RWPE1 (cell line): ENCODE measurements at regions not wholly inside any gene's neighbourhood (a gene's known extent, or its start where the extent isn't known, plus 50 kb on each side); places are given as distances from the start of the nearest gene placed in this dataset.
"Not testable (repeated sequence)": the region's sequence is repeated elsewhere in the genome, so short reads cannot be mapped to it uniquely, and the experiment has no call there.

Source experiments
- CTCF ChIA-PET: fragments of 350-600 bp; sonication (Branson Sonifier 250); formaldehyde crosslinking; extraction: SDS; loops from one replicate; lab custom pipeline; 2021; lab: Yijun Ruan, JAX
- POLR2A ChIA-PET: fragments of 400-600 bp; formaldehyde crosslinking; extraction: SDS; loops from one replicate; lab custom pipeline; 2020; ENCODE audit warnings: antibody characterized with exemption; ENCODE audit not compliant: low non-redundant PET; lab: Yijun Ruan, JAX
- DNase-seq: peaks from one replicate; pipeline ENCODE4 v3.0.0; 2012; ENCODE audit warnings: low spot score
- H3K27ac ChIP-seq: fragments of 450-650 bp; 2 replicates; pipeline ENCODE4 v1.5.1; 2017
- CTCF ChIP-seq: fragments of 450-650 bp; conservative IDR thresholded peaks from 2 replicates; pipeline ENCODE4 v1.5.1; 2017; ENCODE audit warnings: low read depth, mild to moderate bottlenecking

GRCh38 chr17:70716551-70716950 is 547.2 kb downstream of the KCNJ2 start:
- CTCF ChIA-PET: interaction anchor here (0.7 kb wide), 1 partner anchor 1194 kb away, joined by 3 read pairs; no protein-coding TSS in a partner anchor
- TF ChIP-seq CTCF: no peak
- no peak overlapping the region for H3K27ac ChIP-seq
- no peak for DNase-seq
- POLR2A ChIA-PET: no interaction called here

DNA sequence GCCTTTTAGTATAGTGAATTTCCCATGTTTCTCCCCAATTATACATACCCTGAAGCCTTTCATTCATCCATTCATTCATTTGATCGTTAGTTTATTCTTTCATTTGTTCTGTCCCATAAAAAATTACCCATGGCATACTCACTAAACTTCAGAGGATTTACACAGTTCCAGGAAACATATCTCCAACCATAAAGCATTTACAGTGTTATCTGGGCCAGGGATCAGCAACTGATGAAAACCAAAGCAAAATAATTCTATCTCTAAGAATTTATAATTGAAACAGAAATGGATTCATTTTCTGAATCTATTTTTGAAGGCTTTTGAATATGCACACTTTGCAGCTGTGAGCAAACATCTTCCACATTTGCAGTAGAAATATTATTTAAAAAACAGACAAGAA is 547.7 kb downstream of the KCNJ2 start:
- no peak overlapping the region for H3K27ac ChIP-seq
- no peak for DNase-seq
- POLR2A ChIA-PET: no interaction called here
- CTCF ChIA-PET: interaction anchor here (0.7 kb wide), 1 partner anchor 1194 kb away, joined by 3 read pairs; no protein-coding TSS in a partner anchor
- no peak for TF ChIP-seq CTCF

DNA sequence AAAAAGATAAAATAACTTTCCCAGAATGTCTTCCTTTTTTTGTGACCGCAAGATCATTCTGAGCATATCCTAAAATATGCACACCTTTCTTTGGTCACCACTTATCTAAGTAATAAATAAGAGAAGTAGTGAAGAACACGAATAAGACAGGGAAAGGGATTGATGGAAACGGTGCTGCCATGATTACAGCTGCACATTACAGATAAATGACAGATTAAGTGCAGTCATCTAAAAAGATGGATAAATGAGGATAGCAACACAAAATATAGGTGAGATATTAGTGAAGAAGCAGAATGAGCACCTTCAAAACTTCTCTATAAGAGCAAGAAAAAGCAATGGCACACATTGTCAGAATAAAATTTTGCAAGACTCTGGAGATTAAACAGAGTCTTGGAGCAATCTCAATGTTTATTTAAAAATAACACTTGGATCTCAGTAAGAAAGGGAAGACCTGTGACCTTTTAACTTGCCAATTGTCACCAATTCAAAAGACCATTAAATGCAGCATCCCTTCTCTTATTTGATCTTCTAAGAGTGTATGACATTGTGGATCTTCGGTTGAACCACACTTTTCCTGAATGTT is 567.1 kb downstream of the KCNJ2 start:
- no peak for TF ChIP-seq CTCF
- CTCF ChIA-PET: no interaction called here
- DNase-seq: no peak
- H3K27ac ChIP-seq: no peak overlapping the region
- POLR2A ChIA-PET: no interaction called here

GRCh38 chr17:70739065-70739464 is 569.7 kb downstream of the KCNJ2 start:
- no peak for TF ChIP-seq CTCF
- ChIA-PET POLR2A (no interaction called here), CTCF (interaction anchor here (0.7 kb wide), 1 partner anchor 23 kb away, joined by 3 read pairs; no protein-coding TSS in a partner anchor)
- no peak overlapping the region for H3K27ac ChIP-seq
- DNase-seq: no peak

DNA sequence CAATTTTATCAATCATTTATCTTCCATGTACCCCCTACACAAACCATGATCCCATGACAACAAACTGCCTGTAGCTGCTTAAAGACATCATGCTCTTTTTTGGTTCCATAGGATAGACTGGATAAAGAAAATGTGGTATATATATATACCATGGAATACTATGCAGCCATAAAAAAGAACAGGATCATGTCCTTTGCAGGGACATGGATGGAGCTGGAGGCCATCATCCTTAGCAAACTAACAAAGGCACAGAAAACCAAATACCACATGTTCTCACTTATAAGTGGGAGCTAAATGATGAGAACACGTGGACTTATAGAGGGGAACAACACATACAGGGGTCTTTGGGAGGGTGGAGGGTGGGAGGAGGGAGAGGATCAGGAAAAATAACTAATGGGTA is 577.2 kb downstream of the KCNJ2 start:
- not testable (repeated sequence) for DNase-seq

GRCh38 chr17:70750983-70751382 is 581.7 kb downstream of the KCNJ2 start:
- ChIA-PET CTCF (no interaction called here), POLR2A (no interaction called here)
- no peak for DNase-seq
- no peak overlapping the region for H3K27ac ChIP-seq
- TF ChIP-seq CTCF: no peak

More for the DNA sequence above, 577.2 kb downstream of the KCNJ2 start:
- H3K27ac ChIP-seq, CTCF ChIA-PET, POLR2A ChIA-PET: not testable (repeated sequence)

DNA sequence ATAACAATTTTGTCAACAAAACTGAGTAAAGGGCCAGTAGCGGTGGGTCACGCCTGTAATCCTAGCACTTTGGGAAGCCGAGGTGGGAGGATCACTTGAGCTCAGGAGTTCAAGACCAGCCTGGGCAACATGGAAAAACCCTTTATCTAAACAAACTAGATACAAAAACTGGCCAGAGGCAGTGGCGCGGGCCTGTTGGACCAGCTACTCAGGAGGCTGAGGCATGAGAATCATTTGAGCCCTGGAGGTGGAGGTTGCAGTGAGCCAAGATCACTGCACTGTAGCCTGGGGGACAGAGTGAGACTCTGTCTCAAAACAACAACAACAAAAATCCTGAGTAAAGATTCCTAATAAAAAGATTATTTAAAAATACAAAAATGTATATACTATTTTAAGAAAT is 583.1 kb downstream of the KCNJ2 start:
- CTCF ChIA-PET: interaction anchor here (1.0 kb wide), 1 partner anchor 49 kb away, joined by 6 read pairs; no protein-coding TSS in a partner anchor
- H3K27ac ChIP-seq, DNase-seq, POLR2A ChIA-PET: not testable (repeated sequence)
